HG03097 (cell line): ENCODE measurements at regions not wholly inside any gene's neighbourhood (a gene's known extent, or its start where the extent isn't known, plus 50 kb on each side); places are given as distances from the start of the nearest gene placed in this dataset.

Source experiments
- ATAC-seq: cut with Tn5 transposase; IDR thresholded peaks from one replicate; pipeline ENCODE4 v1.9.1; 2021; ENCODE audit not compliant: unreplicated experiment, low FRiP score

- ATAC-seq = no peak
Measured at GRCh38 chr1:163712321-163712720, 390.6 kb downstream of the NUF2 start.

- no peak for ATAC-seq
Measured at GRCh38 chr1:163720294-163720693, 398.5 kb downstream of the NUF2 start.

GRCh38 chr1:163725551-163725950, 403.8 kb downstream of the NUF2 start:
- ATAC-seq = no peak

- ATAC-seq = no peak
Measured at GRCh38 chr1:163730411-163730821, 408.7 kb downstream of the NUF2 start.

- no peak for ATAC-seq
Measured at GRCh38 chr1:163737261-163737660, 415.5 kb downstream of the NUF2 start.

- no peak for ATAC-seq
Measured at GRCh38 chr1:163744301-163744887, 422.6 kb downstream of the NUF2 start.

- ATAC-seq = no peak
Measured at GRCh38 chr1:163745204-163745603, 423.4 kb downstream of the NUF2 start.

- no peak for ATAC-seq
Measured at GRCh38 chr1:163747261-163747660, 425.5 kb downstream of the NUF2 start.

- ATAC-seq = no peak
Measured at GRCh38 chr1:163747855-163748254, 426.1 kb downstream of the NUF2 start.

GRCh38 chr1:163758977-163759670, 437.4 kb downstream of the NUF2 start:
- no peak for ATAC-seq

GRCh38 chr1:163761898-163762297, 440.1 kb downstream of the NUF2 start:
- ATAC-seq = no peak

GRCh38 chr1:163766257-163766918, 444.6 kb downstream of the NUF2 start:
- no peak for ATAC-seq

- no peak for ATAC-seq
Measured at GRCh38 chr1:163768576-163768975, 446.8 kb downstream of the NUF2 start.

GRCh38 chr1:163770265-163770664, 448.5 kb downstream of the NUF2 start:
- ATAC-seq = no peak

- ATAC-seq = no peak
Measured at GRCh38 chr1:163771637-163772036, 449.9 kb downstream of the NUF2 start.

GRCh38 chr1:163772246-163772645, 450.5 kb downstream of the NUF2 start:
- ATAC-seq = no peak

- ATAC-seq = no peak
Measured at GRCh38 chr1:163773396-163773795, 451.6 kb downstream of the NUF2 start.

GRCh38 chr1:163774401-163774945, 452.7 kb downstream of the NUF2 start:
- ATAC-seq = no peak

- no peak for ATAC-seq
Measured at GRCh38 chr1:163774978-163775620, 453.3 kb downstream of the NUF2 start.

- no peak for ATAC-seq
Measured at GRCh38 chr1:163777205-163777604, 455.5 kb downstream of the NUF2 start.

GRCh38 chr1:163781146-163781545, 459.4 kb downstream of the NUF2 start:
- ATAC-seq = no peak
